GM12875 (cell line): ENCODE measurements at regions not wholly inside any gene's neighbourhood (a gene's known extent, or its start where the extent isn't known, plus 50 kb on each side); places are given as distances from the start of the nearest gene placed in this dataset.

ENCODE experiments used
- H3K4me3 ChIP-seq: one replicate; pipeline ENCODE4 v1.5.1; 2011; ENCODE audit warnings: low read depth, low read length, control low read depth
- TF ChIP-seq, protein P1 (sequence below): IDR thresholded peaks from 2 replicates; pipeline ENCODE4 v1.5.1; 2011; ENCODE audit warnings: low read depth, mild to moderate bottlenecking, control low read depth, inconsistent platforms, low read length, moderate library complexity, borderline replicate concordance; ENCODE audit not compliant: insufficient read depth

DNA sequence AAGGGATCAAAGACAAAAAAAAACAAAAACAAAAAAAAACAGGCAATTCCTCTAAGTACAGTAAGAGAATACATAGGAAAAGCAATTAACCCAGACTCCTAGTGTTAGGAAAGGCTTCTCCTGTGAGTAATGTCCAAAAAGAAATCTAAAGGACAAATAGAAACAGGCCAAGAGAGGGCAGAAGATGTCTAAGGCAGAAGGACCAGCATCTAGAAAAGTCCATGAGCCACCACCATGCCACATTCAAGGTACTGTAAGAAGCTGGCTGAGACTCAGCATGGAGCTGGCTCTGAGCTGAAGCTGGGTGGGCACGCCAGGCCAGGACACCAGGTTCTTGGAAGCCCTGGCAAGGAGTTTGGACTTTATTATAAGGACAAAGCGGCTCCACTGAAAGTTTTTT is 118.1 kb upstream of the FRY start:
- H3K4me3 ChIP-seq: no peak overlapping the region
- TF ChIP-seq, protein P1, sequence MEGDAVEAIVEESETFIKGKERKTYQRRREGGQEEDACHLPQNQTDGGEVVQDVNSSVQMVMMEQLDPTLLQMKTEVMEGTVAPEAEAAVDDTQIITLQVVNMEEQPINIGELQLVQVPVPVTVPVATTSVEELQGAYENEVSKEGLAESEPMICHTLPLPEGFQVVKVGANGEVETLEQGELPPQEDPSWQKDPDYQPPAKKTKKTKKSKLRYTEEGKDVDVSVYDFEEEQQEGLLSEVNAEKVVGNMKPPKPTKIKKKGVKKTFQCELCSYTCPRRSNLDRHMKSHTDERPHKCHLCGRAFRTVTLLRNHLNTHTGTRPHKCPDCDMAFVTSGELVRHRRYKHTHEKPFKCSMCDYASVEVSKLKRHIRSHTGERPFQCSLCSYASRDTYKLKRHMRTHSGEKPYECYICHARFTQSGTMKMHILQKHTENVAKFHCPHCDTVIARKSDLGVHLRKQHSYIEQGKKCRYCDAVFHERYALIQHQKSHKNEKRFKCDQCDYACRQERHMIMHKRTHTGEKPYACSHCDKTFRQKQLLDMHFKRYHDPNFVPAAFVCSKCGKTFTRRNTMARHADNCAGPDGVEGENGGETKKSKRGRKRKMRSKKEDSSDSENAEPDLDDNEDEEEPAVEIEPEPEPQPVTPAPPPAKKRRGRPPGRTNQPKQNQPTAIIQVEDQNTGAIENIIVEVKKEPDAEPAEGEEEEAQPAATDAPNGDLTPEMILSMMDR: no peak

DNA sequence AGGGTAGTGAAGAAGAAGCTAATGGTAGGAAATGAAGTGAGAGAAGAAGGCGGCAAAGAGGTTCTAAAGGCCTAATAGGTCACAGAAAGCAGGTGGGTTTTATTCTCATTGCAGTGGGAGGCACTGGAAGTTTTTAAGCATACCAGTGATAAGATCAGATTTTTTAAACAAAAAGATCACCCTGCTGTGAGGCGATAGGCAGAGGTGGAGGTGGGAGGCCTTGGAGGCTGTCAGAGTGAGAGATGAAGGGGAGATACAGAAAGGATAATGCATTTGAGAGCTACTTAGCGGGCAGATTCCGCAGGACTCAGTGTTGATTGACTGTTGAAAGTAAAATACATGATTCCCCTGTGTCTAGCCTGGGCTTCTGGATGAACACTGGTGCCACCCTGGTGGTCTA is 116.7 kb upstream of the FRY start:
- TF ChIP-seq, protein P1: no peak
- H3K4me3 ChIP-seq: no peak overlapping the region

DNA sequence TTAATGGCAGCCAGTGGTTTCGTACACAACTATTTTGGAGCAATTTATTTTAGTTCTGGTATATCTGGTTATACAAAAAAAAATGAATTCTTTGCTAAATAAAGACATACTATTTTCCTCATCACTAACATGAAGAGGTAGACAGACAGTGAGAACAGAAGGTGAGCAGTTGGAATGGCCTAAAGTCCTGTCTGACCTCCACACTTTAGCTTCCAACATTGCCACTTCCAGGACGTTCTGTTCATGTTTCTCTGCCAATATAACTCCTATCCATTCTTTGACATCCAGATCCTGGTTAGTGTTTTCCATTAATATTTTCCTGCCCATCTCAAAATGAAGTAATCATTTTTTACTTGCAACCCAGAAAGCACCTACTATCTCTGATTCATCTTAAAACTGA is 112.9 kb upstream of the FRY start:
- TF ChIP-seq, protein P1: no peak
- H3K4me3 ChIP-seq: no peak overlapping the region

DNA sequence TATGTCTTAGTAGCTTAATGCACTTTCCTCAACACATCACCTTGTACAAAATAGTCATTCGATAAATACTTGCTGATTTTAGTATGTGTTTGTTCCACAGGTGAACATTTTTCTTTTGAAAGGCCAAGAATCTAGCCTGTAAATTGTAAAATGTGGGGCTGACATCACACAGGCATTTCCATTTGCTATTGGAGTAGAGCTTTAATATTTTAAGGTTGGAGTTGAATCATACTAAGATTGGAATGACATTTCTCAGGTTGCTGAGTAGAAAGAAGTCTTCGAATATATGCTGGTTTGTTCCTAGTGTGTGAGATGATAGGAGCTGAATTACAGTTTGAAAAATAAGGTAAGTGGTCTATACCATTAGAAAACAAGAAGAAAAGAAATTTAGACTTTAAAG is 112.3 kb upstream of the FRY start:
- no peak overlapping the region for H3K4me3 ChIP-seq
- TF ChIP-seq, protein P1: no peak

DNA sequence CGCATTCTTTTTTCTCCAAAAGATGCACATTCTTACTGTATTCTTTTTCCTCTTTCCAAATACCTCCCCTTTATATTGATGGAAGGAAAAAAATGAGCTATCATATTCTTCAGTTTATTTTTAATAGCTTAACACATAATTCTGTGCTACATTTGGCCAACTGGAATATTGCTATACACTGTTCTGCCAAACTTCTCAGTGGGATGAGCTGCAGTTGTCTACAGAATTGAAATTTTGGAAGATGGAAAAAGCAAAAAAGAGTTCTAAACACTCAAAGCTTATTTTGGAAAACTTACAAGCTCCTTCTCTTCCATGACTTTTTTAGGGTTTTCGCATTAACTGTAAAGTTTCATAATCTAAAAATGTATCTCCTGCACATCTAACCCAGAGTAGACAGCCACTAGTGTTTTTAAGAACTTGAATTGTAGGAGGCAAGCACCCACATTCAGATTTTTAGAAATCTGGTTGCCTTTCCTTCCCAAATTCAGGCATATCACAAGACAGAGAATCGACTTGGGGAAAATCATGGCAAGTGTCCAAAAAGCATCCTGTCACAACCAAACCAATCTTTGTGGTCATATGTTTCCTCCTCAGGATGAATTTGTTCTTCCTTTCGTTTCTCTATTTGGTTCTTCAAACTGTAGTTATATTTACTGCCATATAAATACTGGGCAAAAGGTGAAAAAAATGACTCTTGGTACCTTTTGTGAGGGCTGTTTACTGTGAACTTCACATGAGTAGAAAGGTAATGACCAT is 111.4 kb upstream of the FRY start:
- H3K4me3 ChIP-seq: no peak overlapping the region
- TF ChIP-seq, protein P1: no peak

DNA sequence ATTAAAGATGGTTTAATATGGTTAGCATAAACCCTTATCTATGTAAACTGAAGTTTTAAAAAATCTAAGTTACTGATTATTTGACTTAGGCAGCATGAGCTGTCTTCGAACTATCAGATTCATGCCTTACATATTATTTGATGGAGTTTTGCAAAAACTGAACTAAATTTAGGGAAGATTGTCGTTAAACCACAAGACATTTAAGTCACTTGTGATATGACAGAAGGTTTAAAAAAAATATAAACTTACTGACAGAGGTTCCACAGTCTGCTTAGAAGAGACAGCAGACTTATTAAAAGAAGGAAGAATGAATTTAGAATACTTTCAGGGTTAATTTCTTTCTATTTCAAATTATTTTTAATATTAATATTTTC is 110.9 kb upstream of the FRY start:
- H3K4me3 ChIP-seq: no peak overlapping the region
- TF ChIP-seq, protein P1: no peak

DNA sequence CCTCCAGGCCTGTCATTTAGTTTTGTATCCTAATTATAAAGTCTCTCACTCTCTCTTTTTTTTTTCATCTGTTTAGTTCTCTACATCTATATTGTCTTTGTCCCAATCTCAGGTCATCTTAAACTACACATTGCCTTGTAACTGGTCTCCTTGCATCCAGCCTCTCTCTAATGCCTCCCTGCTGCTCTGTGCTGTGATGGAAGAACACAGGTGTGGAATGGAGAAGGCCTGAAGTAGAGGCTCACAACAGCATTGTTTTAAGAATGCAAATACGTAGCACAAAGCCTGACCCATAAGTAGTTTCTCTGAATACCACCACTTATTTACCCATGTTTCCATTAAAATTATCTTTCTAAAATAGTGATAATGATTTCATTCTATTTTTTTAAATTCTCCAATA is 108.8 kb upstream of the FRY start:
- no peak overlapping the region for H3K4me3 ChIP-seq
- TF ChIP-seq, protein P1: no peak
